ENCODE measurements at regions not wholly inside any gene's neighbourhood (a gene's known extent, or its start where the extent isn't known, plus 50 kb on each side); places are given as distances from the start of the nearest gene placed in this dataset.

DNA sequence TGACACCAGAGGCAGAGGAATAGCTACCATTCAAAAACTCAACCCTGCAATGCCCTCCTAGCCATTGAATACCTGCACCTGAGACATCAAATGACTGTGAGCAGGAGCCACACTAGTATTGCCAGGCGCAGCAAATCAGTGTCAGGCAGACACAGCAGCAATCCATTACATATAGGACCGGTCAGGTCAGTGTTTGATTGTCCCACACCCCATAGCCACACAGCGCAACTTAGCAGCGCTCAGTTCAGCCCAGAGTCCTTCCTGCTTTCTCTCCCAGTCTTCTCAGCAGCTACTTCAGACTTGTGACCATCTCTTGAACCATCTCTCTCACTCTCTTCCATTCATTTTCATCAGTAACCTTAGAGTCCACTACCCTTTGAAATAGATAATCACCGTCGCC lies 181.6 kb upstream of the GPR12 start:
- no peak for TF ChIP-seq EP300 (IDR thresholded peaks at IDR 0.05; ENCODE audit: low read depth)
- TF ChIP-seq, protein P1, sequence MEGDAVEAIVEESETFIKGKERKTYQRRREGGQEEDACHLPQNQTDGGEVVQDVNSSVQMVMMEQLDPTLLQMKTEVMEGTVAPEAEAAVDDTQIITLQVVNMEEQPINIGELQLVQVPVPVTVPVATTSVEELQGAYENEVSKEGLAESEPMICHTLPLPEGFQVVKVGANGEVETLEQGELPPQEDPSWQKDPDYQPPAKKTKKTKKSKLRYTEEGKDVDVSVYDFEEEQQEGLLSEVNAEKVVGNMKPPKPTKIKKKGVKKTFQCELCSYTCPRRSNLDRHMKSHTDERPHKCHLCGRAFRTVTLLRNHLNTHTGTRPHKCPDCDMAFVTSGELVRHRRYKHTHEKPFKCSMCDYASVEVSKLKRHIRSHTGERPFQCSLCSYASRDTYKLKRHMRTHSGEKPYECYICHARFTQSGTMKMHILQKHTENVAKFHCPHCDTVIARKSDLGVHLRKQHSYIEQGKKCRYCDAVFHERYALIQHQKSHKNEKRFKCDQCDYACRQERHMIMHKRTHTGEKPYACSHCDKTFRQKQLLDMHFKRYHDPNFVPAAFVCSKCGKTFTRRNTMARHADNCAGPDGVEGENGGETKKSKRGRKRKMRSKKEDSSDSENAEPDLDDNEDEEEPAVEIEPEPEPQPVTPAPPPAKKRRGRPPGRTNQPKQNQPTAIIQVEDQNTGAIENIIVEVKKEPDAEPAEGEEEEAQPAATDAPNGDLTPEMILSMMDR (IDR thresholded peaks at IDR 0.05), result no peak
- TF ChIP-seq POLR2AphosphoS5 (IDR thresholded peaks at IDR 0.05), result no peak
- TF ChIP-seq POLR2A (IDR thresholded peaks at IDR 0.05), result no peak
- intact Hi-C loops (cut with DNase I; ENCODE audit: low total_unique reads), result loop anchor here (10.0 kb wide), 1 partner anchor 1043 kb away; the partner anchor contains the start of gene URAD
- no peaks in the 10 kb centered on the region for H3K36me3 ChIP-seq
- H3K9me3 ChIP-seq, result no peaks in the 10 kb centered on the region
- H3K27ac ChIP-seq, result no peak overlapping the region
- peaks cover 0 to 17% (median 5%) of the 10 kb centered on the region in 4 donors for H3K4me1 ChIP-seq
- H3K4me3 ChIP-seq, result no peak overlapping the region
- WGBS, 2 donors (ENCODE audit: low coverage in 1 of 2), result 90 to 96% methylated on average over 3 to 6 of the region's 6 CpGs
- DNase-seq, result no peak
- in situ Hi-C loops (cut with MboI; ENCODE audit: low pct_ligation_motif_present in 1 of 4, low pct_unique_long_range_greater_than_20kb in 1 of 4, low sequenced_read_pairs in 3 of 4), result loop anchor here (10.0 to 25.0 kb wide), 5 partner anchors 230 to 1043 kb away; partner anchors contain the start of gene URAD (in 1 of the 4)
- no peaks in the 10 kb centered on the region for H3K27me3 ChIP-seq

- intact Hi-C loops (cut with DNase I; ENCODE audit: low total_unique reads), result loop anchor here (10.0 kb wide), 1 partner anchor 1043 kb away; the partner anchor contains the start of gene URAD
- Histone ChIP-seq H3K36me3 (no peaks in the 10 kb centered on the region), H3K27ac (no peak overlapping the region), H3K4me3 (no peak overlapping the region), H3K27me3 (no peaks in the 10 kb centered on the region), H3K4me1 (peaks cover 0 to 12% (median 4%) of the 10 kb centered on the region in 4 donors), H3K9me3 (no peaks in the 10 kb centered on the region)
- WGBS, 2 donors (ENCODE audit: low coverage in 1 of 2), result 20 to 35% methylated on average over 1 to 7 of the region's 7 CpGs
- in situ Hi-C loops (cut with MboI; ENCODE audit: low pct_ligation_motif_present in 1 of 4, low pct_unique_long_range_greater_than_20kb in 1 of 4, low sequenced_read_pairs in 3 of 4), result loop anchor here (10.0 to 25.0 kb wide), 5 partner anchors 229 to 1043 kb away; partner anchors contain the start of gene URAD (in 1 of the 4)
- DNase-seq, result no peak
- TF ChIP-seq, protein P1 (IDR thresholded peaks at IDR 0.05), result no peak
- TF ChIP-seq POLR2AphosphoS5 (IDR thresholded peaks at IDR 0.05) (no peak), POLR2A (IDR thresholded peaks at IDR 0.05) (no peak)
Measured at GRCh38 chr13:26941345-26942174, 181.0 kb upstream of the GPR12 start.

GRCh38 chr13:26934096-26934495 lies 173.5 kb upstream of the GPR12 start:
- no peak overlapping the region for H3K4me3 ChIP-seq
- no peaks in the 10 kb centered on the region for H3K9me3 ChIP-seq
- H3K4me1 ChIP-seq, result peaks cover 0 to 6% (median 2%) of the 10 kb centered on the region in 4 donors
- 79% methylated on average over 7 of the region's 7 CpGs; no CpG with 5 or more reads in 1 of the 2 donors for WGBS, 2 donors (ENCODE audit: low coverage in 1 of 2)
- intact Hi-C loops (cut with DNase I; ENCODE audit: low total_unique reads) (no loop called here), in situ Hi-C loops (cut with MboI; ENCODE audit: low pct_ligation_motif_present in 1 of 4, low pct_unique_long_range_greater_than_20kb in 1 of 4, low sequenced_read_pairs in 3 of 4) (loop anchor here in 2 of 4 donors (25.0 kb wide), 3 partner anchors 222 to 878 kb away; no protein-coding TSS in a partner anchor)
- TF ChIP-seq, protein P1 (IDR thresholded peaks at IDR 0.05), result no peak
- TF ChIP-seq EP300 (IDR thresholded peaks at IDR 0.05; ENCODE audit: low read depth) (no peak), POLR2AphosphoS5 (IDR thresholded peaks at IDR 0.05) (no peak), POLR2A (IDR thresholded peaks at IDR 0.05) (no peak)
- no peak for DNase-seq
- no peak overlapping the region for H3K27ac ChIP-seq
- H3K27me3 ChIP-seq, result no peaks in the 10 kb centered on the region
- no peaks in the 10 kb centered on the region for H3K36me3 ChIP-seq

GRCh38 chr13:26932465-26932864 lies 171.9 kb upstream of the GPR12 start:
- peaks cover 0 to 6% (median 2%) of the 10 kb centered on the region in 4 donors for H3K4me1 ChIP-seq
- TF ChIP-seq POLR2A (IDR thresholded peaks at IDR 0.05) (no peak), EP300 (IDR thresholded peaks at IDR 0.05; ENCODE audit: low read depth) (no peak), POLR2AphosphoS5 (IDR thresholded peaks at IDR 0.05) (no peak)
- TF ChIP-seq, protein P1 (IDR thresholded peaks at IDR 0.05), result no peak
- in situ Hi-C loops (cut with MboI; ENCODE audit: low pct_ligation_motif_present in 1 of 4, low pct_unique_long_range_greater_than_20kb in 1 of 4, low sequenced_read_pairs in 3 of 4) (loop anchor here in 2 of 4 donors (25.0 kb wide), 3 partner anchors 220 to 880 kb away; no protein-coding TSS in a partner anchor), intact Hi-C loops (cut with DNase I; ENCODE audit: low total_unique reads) (no loop called here)
- H3K27ac ChIP-seq, result no peak overlapping the region
- H3K27me3 ChIP-seq, result no peaks in the 10 kb centered on the region
- DNase-seq, result no peak
- H3K4me3 ChIP-seq, result no peak overlapping the region
- WGBS, 2 donors (ENCODE audit: low coverage in 1 of 2), result 69% methylated on average over 5 of the region's 5 CpGs; no CpG with 5 or more reads in 1 of the 2 donors
- no peaks in the 10 kb centered on the region for H3K36me3 ChIP-seq
- no peaks in the 10 kb centered on the region for H3K9me3 ChIP-seq

Measured in transverse colon (tissue), 4 donors.